Loucy (cell line): ENCODE measurements at regions not wholly inside any gene's neighbourhood (a gene's known extent, or its start where the extent isn't known, plus 50 kb on each side); places are given as distances from the start of the nearest gene placed in this dataset.

Experiments used
- H2AFZ ChIP-seq: fragments of 200-600 bp; sonication (generic); 2 replicates; pipeline ENCODE4 v1.6.0; 2016; ENCODE audit warnings: antibody characterized with exemption, mild to moderate bottlenecking, low read length, moderate library complexity
- H3F3A ChIP-seq: fragments of 200-600 bp; 2 replicates; pipeline ENCODE4 v1.6.0; 2016; ENCODE audit warnings: antibody characterized with exemption, low read depth, mild to moderate bottlenecking
- H3K27me3 ChIP-seq: fragments of 200-600 bp; sonication (generic); 2 replicates; pipeline ENCODE4 v1.6.1; 2014; ENCODE audit warnings: low read length, mild to moderate bottlenecking; ENCODE audit not compliant: insufficient read depth, poor library complexity, severe bottlenecking
- H3K36me3 ChIP-seq: fragments of 200-600 bp; sonication (generic); 2 replicates; pipeline ENCODE4 v1.6.1; 2016; ENCODE audit warnings: low read length; ENCODE audit not compliant: insufficient read depth
- H3K4me1 ChIP-seq: fragments of 200-600 bp; sonication (generic); 2 replicates; pipeline ENCODE4 v1.5.1; 2014; ENCODE audit warnings: low read length, mild to moderate bottlenecking; ENCODE audit not compliant: insufficient read depth, poor library complexity, severe bottlenecking
- H3K4me2 ChIP-seq: fragments of 200-600 bp; sonication (generic); 2 replicates; pipeline ENCODE4 v1.6.0; 2014; ENCODE audit warnings: antibody characterized with exemption, low read length, low read depth, mild to moderate bottlenecking; ENCODE audit not compliant: poor library complexity, severe bottlenecking
- H3K4me3 ChIP-seq: fragments of 200-600 bp; sonication (generic); 2 replicates; pipeline ENCODE4 v1.5.1; 2014; ENCODE audit warnings: low read length, mild to moderate bottlenecking, mixed read lengths; ENCODE audit not compliant: poor library complexity, severe bottlenecking
- H3K79me2 ChIP-seq: fragments of 200-600 bp; sonication (generic); 2 replicates; pipeline ENCODE4 v1.6.1; 2014; ENCODE audit warnings: low read length; ENCODE audit not compliant: insufficient read depth
- H3K9ac ChIP-seq: fragments of 200-600 bp; sonication (generic); 2 replicates; pipeline ENCODE4 v1.6.0; 2014; ENCODE audit warnings: mild to moderate bottlenecking, low read depth, low read length, moderate library complexity; ENCODE audit not compliant: poor library complexity, severe bottlenecking
- H3K9me2 ChIP-seq: fragments of 200-600 bp; sonication (generic); replicated peaks from 2 replicates; pipeline ENCODE4 v1.6.1; 2016; ENCODE audit warnings: low read depth, low read length, mixed read lengths
- H3K9me3 ChIP-seq: fragments of 200-600 bp; sonication (generic); 2 replicates; pipeline ENCODE4 v1.6.1; 2014; ENCODE audit warnings: mild to moderate bottlenecking, antibody characterized with exemption, low read length, low read depth; ENCODE audit not compliant: insufficient read depth
- H4K20me1 ChIP-seq: fragments of 200-600 bp; sonication (generic); 2 replicates; pipeline ENCODE4 v1.6.0; 2014; ENCODE audit warnings: antibody characterized with exemption, low read length, mild to moderate bottlenecking; ENCODE audit not compliant: insufficient read depth, poor library complexity, severe bottlenecking
- EZH2phosphoT487 ChIP-seq: fragments of 200-600 bp; IDR thresholded peaks from 2 replicates; pipeline ENCODE4 v1.6.1; 2018; ENCODE audit warnings: antibody characterized with exemption, mild to moderate bottlenecking, moderate library complexity, borderline replicate concordance
- TF ChIP-seq, protein P1 (sequence below): fragments of 200-600 bp; sonication (generic); conservative IDR thresholded peaks from 2 replicates; pipeline ENCODE4 v1.5.1; 2014; ENCODE audit warnings: mild to moderate bottlenecking, antibody characterized with exemption, low read length

GRCh38 chr18:39647627-39648534, 2082.3 kb upstream of the CELF4 start:
- H3K9me2 ChIP-seq: no peaks in the 10 kb centered on the region
- no peaks in the 10 kb centered on the region for H4K20me1 ChIP-seq
- H3K79me2 ChIP-seq: no peaks in the 10 kb centered on the region
- no peaks in the 10 kb centered on the region for H3K36me3 ChIP-seq
- no peaks in the 10 kb centered on the region for H3F3A ChIP-seq
- H2AFZ ChIP-seq: no peak overlapping the region
- no peaks in the 10 kb centered on the region for H3K4me1 ChIP-seq
- H3K9ac ChIP-seq: no peak overlapping the region
- no peak overlapping the region for H3K4me2 ChIP-seq
- no peaks in the 10 kb centered on the region; the same call in 1 of the 2 replicates for H3K9me3 ChIP-seq
- no peak overlapping the region for H3K4me3 ChIP-seq
- TF ChIP-seq, protein P1, sequence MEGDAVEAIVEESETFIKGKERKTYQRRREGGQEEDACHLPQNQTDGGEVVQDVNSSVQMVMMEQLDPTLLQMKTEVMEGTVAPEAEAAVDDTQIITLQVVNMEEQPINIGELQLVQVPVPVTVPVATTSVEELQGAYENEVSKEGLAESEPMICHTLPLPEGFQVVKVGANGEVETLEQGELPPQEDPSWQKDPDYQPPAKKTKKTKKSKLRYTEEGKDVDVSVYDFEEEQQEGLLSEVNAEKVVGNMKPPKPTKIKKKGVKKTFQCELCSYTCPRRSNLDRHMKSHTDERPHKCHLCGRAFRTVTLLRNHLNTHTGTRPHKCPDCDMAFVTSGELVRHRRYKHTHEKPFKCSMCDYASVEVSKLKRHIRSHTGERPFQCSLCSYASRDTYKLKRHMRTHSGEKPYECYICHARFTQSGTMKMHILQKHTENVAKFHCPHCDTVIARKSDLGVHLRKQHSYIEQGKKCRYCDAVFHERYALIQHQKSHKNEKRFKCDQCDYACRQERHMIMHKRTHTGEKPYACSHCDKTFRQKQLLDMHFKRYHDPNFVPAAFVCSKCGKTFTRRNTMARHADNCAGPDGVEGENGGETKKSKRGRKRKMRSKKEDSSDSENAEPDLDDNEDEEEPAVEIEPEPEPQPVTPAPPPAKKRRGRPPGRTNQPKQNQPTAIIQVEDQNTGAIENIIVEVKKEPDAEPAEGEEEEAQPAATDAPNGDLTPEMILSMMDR: no peak
- no peaks in the 10 kb centered on the region for H3K27me3 ChIP-seq

DNA sequence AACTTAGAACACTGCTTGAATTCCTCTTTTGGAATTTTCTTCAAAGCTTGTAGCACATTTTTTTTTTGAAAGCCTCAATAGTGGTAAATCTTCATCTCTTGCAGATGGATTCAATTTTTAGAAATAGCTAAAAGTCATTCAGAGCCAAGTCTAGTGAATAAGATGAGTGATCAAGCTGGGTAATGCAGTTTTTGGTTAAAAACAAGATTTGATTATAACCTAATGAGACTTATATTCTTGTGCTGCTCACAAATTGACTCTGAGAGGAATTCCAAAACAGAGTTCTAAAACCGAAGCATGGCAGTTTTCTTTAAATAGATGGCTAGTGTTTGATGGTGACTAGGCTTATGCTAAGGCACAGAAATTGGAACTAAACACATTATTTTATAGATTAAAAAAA, 2072.6 kb upstream of the CELF4 start:
- H3K4me1 ChIP-seq: no peaks in the 10 kb centered on the region
- H3K4me3 ChIP-seq: no peak overlapping the region
- no peaks in the 10 kb centered on the region for H3K27me3 ChIP-seq
- no peaks in the 10 kb centered on the region for H4K20me1 ChIP-seq
- no peak overlapping the region for H3K4me2 ChIP-seq
- no peak overlapping the region for H2AFZ ChIP-seq
- H3K79me2 ChIP-seq: no peaks in the 10 kb centered on the region
- no peaks in the 10 kb centered on the region for H3K9me2 ChIP-seq
- TF ChIP-seq, protein P1: no peak
- TF ChIP-seq EZH2phosphoT487: no peak
- no peaks in the 10 kb centered on the region for H3F3A ChIP-seq
- no peaks in the 10 kb centered on the region for H3K36me3 ChIP-seq
- H3K9ac ChIP-seq: no peak overlapping the region
- no peaks in the 10 kb centered on the region for H3K9me3 ChIP-seq

- no peaks in the 10 kb centered on the region for H3K27me3 ChIP-seq
- no peaks in the 10 kb centered on the region for H4K20me1 ChIP-seq
- H3K4me1 ChIP-seq: no peaks in the 10 kb centered on the region
- H3K79me2 ChIP-seq: no peaks in the 10 kb centered on the region
- H3K4me3 ChIP-seq: no peak overlapping the region
- H3K9me2 ChIP-seq: no peaks in the 10 kb centered on the region
- no peaks in the 10 kb centered on the region for H3F3A ChIP-seq
- H3K36me3 ChIP-seq: no peaks in the 10 kb centered on the region
- TF ChIP-seq, protein P1: no peak
- no peak for TF ChIP-seq EZH2phosphoT487
- no peak overlapping the region for H3K4me2 ChIP-seq
- H2AFZ ChIP-seq: no peak overlapping the region
- no peaks in the 10 kb centered on the region for H3K9me3 ChIP-seq
- no peak overlapping the region for H3K9ac ChIP-seq
These were observed 2071.3 kb upstream of the CELF4 start for GRCh38 chr18:39636931-39637330.
